D721Med (cell line): ENCODE measurements at regions not wholly inside any gene's neighbourhood (a gene's known extent, or its start where the extent isn't known, plus 50 kb on each side); places are given as distances from the start of the nearest gene placed in this dataset.

ENCODE experiments used
- DNase-seq: peaks from one replicate; pipeline ENCODE4 v3.0.0; 2011; ENCODE audit warnings: low spot score; ENCODE audit not compliant: insufficient read length
- FAIRE-seq: peaks from 2 replicates; lab custom pipeline; 2011; peaks lifted over from hg19 to GRCh38; lab: Jason Lieb, UNC
- TF ChIP-seq, protein P1 (sequence below): IDR thresholded peaks from 2 replicates; pipeline ENCODE4 v1.5.1; 2012; ENCODE audit warnings: mild to moderate bottlenecking, control low read depth; ENCODE audit not compliant: insufficient read depth; ENCODE audit errors: missing control alignments

DNA sequence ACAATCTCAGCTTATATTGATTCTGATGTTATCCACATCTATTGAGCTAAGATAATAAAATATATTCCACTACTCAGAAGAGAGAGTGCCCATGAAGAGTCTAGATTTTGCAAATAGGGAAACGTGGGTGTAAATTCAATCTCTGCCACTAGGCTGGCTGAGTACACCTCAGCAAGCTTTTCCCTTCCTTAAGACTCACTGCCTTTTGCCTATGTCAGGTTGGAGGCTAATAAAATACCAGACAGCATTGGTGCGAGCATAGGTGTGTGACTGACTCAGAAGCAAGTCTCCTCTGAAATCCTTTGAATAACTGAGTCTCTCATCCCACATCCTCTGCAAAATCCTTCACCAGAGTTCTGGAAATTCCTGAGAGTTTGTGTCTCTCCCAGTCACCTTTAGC, 405.4 kb upstream of the CPEB2 start:
- FAIRE-seq, result no peak
- TF ChIP-seq, protein P1, sequence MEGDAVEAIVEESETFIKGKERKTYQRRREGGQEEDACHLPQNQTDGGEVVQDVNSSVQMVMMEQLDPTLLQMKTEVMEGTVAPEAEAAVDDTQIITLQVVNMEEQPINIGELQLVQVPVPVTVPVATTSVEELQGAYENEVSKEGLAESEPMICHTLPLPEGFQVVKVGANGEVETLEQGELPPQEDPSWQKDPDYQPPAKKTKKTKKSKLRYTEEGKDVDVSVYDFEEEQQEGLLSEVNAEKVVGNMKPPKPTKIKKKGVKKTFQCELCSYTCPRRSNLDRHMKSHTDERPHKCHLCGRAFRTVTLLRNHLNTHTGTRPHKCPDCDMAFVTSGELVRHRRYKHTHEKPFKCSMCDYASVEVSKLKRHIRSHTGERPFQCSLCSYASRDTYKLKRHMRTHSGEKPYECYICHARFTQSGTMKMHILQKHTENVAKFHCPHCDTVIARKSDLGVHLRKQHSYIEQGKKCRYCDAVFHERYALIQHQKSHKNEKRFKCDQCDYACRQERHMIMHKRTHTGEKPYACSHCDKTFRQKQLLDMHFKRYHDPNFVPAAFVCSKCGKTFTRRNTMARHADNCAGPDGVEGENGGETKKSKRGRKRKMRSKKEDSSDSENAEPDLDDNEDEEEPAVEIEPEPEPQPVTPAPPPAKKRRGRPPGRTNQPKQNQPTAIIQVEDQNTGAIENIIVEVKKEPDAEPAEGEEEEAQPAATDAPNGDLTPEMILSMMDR, result no peak
- DNase-seq, result no peak

- no peak for FAIRE-seq
- no peak for DNase-seq
- TF ChIP-seq, protein P1, result no peak
These were observed 400.1 kb upstream of the CPEB2 start for GRCh38 chr4:14602206-14602605.

DNA sequence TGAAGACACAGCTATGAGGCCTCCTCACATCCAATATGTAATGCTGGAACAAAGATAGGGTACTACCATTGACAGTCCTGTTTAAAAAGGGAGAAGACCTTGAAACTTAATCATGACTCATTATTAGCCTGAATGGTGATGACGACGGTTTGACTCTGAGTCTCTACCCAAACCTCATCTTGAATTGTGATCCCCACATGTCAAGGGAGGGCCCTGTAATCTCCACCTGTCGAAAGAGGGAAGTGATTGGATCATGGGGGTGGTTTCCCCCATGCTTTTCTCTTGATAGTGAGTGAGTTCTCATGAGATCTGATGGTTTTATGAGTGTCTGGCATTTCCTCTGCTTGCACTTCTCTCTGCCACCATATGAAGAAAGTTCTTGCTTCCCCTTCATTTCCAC, 395.3 kb upstream of the CPEB2 start:
- FAIRE-seq (no peak), DNase-seq (no peak)
- TF ChIP-seq, protein P1, result no peak

GRCh38 chr4:14607578-14607977, 394.7 kb upstream of the CPEB2 start:
- DNase-seq (no peak), FAIRE-seq (no peak)
- TF ChIP-seq, protein P1, result no peak

DNA sequence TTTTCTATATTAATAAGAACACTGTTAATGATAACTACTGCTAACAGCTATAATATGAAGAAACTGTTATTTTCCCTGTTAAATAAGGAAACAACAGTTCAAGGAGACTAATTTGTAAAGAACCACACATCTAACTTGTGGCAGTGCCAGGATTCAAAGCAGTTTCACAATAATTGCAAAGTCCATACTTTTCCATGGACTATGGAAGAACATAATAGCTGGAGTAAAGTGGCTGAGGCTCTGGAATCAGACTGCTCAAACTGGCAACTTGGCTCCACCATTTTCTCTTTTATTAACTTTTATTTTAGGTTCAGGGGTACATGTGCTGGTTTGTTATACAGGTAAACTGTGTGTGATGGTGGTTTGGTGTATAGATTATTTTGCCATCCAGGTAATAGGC, 393.7 kb upstream of the CPEB2 start:
- TF ChIP-seq, protein P1, result no peak
- DNase-seq, result no peak
- FAIRE-seq, result no peak

DNA sequence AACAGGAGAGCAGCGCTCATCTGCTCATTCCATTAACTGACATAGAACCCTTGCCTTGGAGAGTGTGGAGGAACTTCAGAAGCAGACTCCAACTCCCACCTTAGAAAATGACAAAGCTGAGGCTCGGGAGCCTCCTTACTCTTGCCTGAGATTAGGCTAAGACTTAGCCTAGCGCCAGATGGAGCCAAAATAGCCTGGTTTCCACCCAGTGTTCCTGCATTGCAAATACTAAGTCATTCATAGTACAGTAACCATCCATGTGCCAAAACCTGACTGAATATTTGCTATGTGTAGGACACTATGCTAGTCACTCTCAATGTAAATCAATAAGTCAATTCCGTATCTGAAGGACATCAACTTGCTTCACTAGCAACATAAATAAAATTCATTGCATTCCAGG, 387.4 kb upstream of the CPEB2 start:
- TF ChIP-seq, protein P1, result no peak
- DNase-seq, result no peak
- no peak for FAIRE-seq

GRCh38 chr4:14615671-14616070, 386.6 kb upstream of the CPEB2 start:
- TF ChIP-seq, protein P1, result no peak
- DNase-seq (no peak), FAIRE-seq (no peak)
